HG03565 (cell line): ENCODE measurements at regions not wholly inside any gene's neighbourhood (a gene's known extent, or its start where the extent isn't known, plus 50 kb on each side); places are given as distances from the start of the nearest gene placed in this dataset.
"Not testable (repeated sequence)": the region's sequence is repeated elsewhere in the genome, so short reads cannot be mapped to it uniquely, and the experiment has no call there.

Experiments
- ATAC-seq: cut with Tn5 transposase; IDR thresholded peaks from one replicate; pipeline ENCODE4 v1.9.1; 2021; ENCODE audit warnings: mild to moderate bottlenecking, moderate library complexity; ENCODE audit not compliant: unreplicated experiment

GRCh38 chr2:91422102-91422501 lies 2730.6 kb downstream of the RPIA start:
- not testable (repeated sequence) for ATAC-seq

DNA sequence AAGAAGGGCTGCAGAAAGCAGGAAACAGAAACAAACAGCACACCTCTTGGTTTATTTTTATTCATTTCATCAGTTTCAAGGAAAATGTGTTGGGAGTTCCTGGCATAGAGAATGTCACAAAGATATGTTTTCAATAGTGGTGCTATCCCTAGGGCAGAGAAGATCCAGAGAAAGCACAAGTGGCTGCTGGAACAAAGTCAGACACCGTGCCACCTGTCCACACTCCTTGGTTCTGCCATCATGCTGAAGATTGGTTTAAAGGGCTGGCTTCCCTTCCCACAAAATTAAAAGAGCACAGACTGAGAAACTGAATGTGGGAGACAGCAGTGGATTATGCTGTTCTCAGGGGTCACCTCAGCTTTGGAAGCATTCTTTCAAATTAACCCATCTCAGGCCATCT lies 2735.7 kb downstream of the RPIA start:
- ATAC-seq, result not testable (repeated sequence)

DNA sequence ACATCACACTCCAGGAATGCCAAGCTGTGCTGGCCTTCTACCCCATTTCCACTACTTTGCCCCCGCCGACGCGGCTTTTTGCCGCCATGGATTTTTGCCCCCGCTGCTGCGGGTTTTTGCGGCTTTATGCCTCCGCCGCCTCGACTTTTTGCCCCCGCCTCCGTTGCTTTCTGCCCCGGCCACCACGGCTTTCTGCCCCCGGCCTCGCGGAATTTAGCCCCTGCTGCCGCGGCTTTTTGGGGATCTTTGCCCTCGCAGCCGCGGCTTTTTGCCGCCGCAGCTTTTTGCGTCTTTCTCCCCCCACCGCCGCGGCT lies 2750.4 kb downstream of the RPIA start:
- not testable (repeated sequence) for ATAC-seq

GRCh38 chr2:91442246-91442905 lies 2750.9 kb downstream of the RPIA start:
- no peak for ATAC-seq

DNA sequence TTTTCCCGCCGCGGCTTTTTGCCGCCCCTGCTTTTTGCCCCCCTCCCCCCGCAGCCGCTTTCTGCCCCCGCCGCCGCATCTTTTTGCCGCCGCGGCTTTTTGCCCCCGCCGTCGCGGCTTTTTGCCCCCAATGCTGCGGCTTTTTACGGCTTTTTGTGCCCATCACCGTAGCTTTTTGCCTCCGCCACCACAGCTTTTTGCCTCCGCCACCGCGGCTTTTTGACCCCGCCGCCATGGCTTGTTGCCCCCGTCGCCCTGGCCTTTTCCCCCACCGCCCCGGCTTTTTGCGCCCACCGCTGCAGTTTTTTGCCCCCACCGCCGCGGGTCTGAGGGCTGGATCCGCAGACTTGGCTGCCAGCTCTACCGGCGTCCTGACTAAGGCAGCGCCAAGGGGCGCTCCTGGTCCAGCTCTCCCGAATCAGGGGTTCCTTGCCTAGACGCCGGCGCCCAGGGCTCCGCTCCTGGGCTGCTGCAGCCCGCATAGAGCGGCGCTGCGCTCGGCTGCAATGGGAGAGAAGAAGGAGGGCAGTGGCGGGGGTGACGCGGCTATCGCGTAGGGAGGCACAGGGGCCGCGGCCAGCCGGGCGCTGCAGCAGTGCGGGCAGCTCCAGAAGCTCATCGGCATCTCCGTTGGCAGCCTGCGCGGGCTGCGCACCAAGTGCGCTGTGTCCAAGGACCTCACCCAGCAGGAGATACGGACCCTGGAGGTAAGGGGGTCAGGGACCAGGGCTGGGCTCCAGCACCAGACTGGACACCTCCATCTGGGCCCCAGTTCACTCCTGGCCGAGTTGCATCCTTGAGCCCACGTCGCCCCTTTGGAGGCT lies 2751.6 kb downstream of the RPIA start:
- ATAC-seq, result not testable (repeated sequence)

DNA sequence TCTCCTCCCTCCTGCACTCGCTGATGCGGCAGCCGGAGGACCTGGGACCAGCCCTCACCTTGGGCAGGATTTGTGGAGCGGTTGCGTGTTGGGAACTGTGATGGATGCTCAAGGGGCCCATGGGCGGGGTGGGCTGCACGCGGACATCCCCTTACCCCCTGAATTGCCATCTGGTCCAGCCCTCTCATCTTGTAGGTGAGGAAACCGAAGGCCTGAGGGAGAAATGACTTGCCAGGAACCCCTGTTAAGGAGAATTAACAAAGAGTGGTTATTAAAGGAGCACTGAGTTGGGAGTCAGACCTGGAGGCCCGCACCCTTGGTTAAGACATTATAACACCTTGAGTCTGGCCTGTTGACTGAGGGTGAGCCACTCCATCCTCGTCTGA lies 2752.2 kb downstream of the RPIA start:
- not testable (repeated sequence) for ATAC-seq

DNA sequence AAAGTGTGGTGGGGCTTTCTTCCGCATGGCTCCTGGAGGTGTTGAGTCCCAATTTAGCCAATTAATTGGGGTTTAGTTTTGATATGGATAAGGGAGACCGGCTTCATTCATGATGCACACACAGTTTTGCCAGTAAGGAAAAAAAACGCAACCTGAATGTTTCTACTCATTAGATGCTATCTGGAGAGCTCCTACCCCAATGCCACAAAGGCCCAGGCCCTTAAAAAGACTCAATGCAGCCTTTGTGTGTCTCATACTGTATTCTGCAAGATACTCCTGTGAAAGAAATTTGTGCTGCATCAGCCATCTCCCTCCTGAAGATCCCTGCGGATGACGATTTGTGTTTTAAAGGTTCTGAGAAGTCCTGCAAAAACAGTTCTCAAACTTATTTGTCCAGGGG lies 2754.2 kb downstream of the RPIA start:
- not testable (repeated sequence) for ATAC-seq

DNA sequence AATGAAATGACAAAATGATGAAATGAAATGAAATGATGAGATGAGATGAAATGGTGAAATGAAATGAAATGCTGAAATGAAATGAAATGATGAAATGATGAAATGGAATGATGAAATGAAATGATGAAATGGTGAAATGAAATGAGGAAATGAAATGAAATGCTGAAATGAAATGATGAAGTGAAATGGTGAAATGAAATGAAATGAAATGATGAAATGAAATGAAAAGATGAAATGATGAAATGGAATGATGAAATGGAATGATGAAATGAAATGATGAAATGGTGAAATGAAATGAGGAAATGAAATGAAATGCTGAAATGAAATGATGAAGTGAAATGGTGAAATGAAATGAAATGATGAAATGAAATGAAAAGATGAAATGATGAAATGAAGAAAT lies 2755.0 kb downstream of the RPIA start:
- not testable (repeated sequence) for ATAC-seq

GRCh38 chr2:91446915-91447314 lies 2755.4 kb downstream of the RPIA start:
- not testable (repeated sequence) for ATAC-seq

GRCh38 chr2:91447508-91447907 lies 2756.0 kb downstream of the RPIA start:
- ATAC-seq, result not testable (repeated sequence)

- not testable (repeated sequence) for ATAC-seq
Observed at GRCh38 chr2:91462292-91462691, 2770.8 kb downstream of the RPIA start.

- not testable (repeated sequence) for ATAC-seq
Observed at GRCh38 chr2:91463007-91463406, 2771.5 kb downstream of the RPIA start.

DNA sequence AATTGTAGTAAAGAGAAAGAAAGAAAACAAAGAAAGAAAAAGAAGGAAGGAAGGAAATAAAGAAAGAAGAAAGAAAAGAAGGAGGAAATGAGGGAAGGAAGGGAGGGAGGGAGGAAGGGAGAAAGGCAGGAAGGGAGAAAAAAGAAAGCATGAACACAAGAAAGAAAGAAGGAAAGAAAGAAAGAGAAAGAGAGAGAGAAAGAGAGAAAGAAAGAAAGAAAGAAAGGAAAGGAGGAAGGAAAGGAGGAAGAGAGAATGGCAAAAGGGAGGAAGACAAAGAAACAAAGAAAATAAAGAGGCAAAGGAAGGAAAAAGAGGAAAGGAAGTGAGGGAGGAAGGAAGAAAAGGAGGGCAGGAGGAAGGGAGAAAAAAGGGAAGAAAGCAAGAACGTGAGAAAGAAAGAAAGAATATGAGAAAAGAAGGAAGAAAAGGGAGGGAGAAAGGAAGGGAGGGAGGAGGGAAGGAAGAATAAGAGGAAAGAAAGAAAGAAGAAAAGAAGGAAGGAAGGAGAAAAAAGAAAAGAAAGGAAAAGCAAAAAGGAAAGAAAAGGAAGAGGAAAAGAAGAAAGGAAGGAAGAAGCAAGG lies 2775.4 kb downstream of the RPIA start:
- not testable (repeated sequence) for ATAC-seq

DNA sequence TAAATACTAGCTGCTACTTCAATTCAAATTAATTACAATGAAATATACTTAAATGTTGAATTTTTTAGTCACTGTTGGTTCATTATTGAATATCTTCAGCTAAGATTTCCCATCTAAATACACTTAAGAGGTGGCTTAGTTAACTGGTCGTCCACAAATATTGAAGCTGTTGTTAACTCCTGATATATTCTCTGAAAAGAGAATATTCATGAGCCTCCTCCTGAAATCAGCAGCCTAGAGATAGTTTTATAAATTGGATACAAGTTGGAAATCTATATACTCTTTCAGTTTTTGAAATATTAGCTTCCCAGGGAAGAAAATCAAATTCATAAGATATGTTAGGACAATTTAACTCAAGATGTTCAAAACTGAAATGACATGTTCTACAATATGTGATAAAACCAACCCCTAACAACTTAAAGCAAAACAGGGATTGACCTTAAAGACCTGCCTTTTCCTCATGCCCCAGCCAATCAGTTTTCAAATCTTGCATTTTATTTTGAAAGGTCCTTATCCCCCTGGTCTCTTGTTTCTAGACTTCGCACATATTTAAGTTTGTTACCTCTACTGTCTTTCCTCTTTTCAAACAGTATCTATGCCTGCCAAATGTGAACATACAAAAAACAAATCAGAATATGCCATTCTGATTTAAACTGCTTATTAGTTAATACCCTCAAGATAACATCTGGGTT lies 2784.9 kb downstream of the RPIA start:
- ATAC-seq, result not testable (repeated sequence)

DNA sequence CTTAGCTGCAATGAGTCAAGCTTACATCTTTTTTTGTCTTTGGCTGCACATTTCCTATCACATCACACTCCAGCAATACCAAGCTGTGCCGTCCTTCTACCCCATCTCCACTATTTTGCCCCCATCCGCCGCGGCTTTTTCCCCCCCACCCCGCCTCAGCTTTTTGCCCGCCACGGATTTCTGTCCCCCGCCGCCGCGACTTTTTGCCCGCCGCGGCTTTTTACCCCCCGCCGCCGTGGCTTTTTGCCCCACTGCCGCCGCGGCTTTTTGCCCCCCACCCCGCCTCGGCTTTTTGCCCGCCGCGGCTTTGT lies 2785.4 kb downstream of the RPIA start:
- not testable (repeated sequence) for ATAC-seq

- ATAC-seq, result not testable (repeated sequence)
Observed at GRCh38 chr2:91477291-91477690, 2785.8 kb downstream of the RPIA start.

- ATAC-seq, result no peak
Observed at GRCh38 chr2:91477731-91478672, 2786.5 kb downstream of the RPIA start.

DNA sequence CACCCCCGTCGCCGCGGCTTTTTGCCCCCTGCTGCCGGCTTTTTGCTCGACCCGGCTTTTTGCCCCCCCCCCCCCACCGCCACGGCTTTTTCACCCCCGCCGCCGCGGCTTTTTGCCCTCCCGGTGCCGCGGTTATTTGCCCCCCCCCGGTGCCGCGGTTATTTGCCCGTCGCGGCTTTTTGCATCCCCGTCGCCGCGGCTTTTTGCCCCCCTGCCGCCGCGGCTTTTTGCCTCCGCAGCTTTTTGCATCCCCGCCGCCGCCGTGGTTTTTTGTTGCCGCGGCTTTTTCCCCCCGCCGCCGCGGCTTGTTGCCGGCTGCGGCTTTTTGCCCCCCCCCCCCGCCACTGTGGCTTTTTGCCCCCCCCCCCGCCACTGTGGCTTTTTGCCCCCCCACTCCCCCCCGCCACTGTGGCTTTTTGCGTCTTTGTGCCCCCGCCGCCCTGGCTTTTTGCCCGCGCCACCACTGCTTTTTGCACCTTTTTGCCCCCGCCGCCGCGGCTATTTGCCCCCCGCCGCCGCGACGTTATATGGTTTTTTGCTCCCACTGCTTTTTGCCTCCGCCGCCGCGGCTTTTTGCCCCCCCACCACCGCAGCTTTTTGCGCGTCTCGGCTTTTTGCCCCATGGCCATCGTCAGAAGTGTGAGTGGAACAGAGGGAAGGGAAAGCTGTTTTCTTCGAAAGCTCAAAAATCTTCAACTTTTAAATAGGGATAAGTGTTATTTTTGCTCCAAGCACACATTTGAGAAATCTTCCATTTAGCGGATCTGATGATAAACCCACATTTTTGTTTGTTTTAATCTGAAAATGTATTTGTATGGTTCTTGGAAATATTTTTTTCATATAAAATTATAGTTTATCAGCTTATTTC lies 2787.6 kb downstream of the RPIA start:
- ATAC-seq, result not testable (repeated sequence)

DNA sequence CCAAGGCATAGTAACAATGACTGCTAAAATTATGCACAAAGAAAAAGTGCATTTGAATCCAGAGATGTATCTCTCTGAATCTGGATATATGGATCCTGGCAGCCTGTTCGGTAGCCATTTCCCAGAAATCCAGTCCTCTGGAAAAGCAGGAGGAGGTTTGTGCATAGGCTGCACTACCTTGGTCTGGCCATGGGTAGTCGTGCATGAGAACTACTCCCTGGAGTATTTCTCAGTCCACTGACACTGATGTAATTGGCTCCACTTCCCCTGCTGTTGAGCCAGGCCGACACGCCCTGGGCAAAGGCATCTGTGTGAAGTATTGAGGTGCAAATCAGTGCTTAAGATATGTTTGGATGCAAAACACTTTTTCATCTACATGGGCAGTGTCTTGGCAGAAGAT lies 2793.8 kb downstream of the RPIA start:
- ATAC-seq, result not testable (repeated sequence)
